Stimulated activated naive B cell treated with anti-CD40 and anti-IgM and Interleukin-4, amounts not matched to agents 10 μg/mL and 1 μg/mL and 100 μg/mL, for 72 hours (primary cell): ENCODE measurements at regions not wholly inside any gene's neighbourhood (a gene's known extent, or its start where the extent isn't known, plus 50 kb on each side); places are given as distances from the start of the nearest gene placed in this dataset.
"Not testable (repeated sequence)": the region's sequence is repeated elsewhere in the genome, so short reads cannot be mapped to it uniquely, and the experiment has no call there.

Experiments
- ATAC-seq, 2 donors: fragments of 150-1000 bp; cut with Tn5 transposase; replicated peaks; 2 replicates each; pipeline ENCODE4 v1.10.0; 2021; ENCODE audit warnings: moderate library complexity in 1 of 2
- DNase-seq: peaks from one replicate; pipeline ENCODE4 v3.0.0; 2021
- H3K27ac Mint-ChIP-seq: one replicate; pipeline ENCODE4 v1.8.0; 2022; ENCODE audit warnings: mild to moderate bottlenecking, mixed read lengths
- H3K27me3 Mint-ChIP-seq, 2 donors: one replicate each; pipeline ENCODE4 v1.8.0; 2022; ENCODE audit warnings: mixed read lengths in 2 of 2
- H3K36me3 Mint-ChIP-seq, 2 donors: one replicate each; pipeline ENCODE4 v1.8.0; 2022; ENCODE audit warnings: mixed read lengths in 2 of 2, mild to moderate bottlenecking in 1 of 2
- H3K4me1 Mint-ChIP-seq, 2 donors: one replicate each; pipeline ENCODE4 v1.8.0; 2022; ENCODE audit warnings: mixed read lengths in 2 of 2, mild to moderate bottlenecking in 1 of 2
- H3K4me3 Mint-ChIP-seq, 2 donors: one replicate each; pipeline ENCODE4 v1.8.0; 2022; ENCODE audit warnings: mild to moderate bottlenecking in 2 of 2, mixed read lengths in 2 of 2, moderate library complexity in 1 of 2
- H3K9me3 Mint-ChIP-seq, 2 donors: one replicate each; pipeline ENCODE4 v1.8.0; 2022; ENCODE audit warnings: mixed read lengths in 2 of 2, mild to moderate bottlenecking in 1 of 2

- Mint-ChIP-seq H3K4me1 (peaks cover 27 to 50% of the 10 kb centered on the region in 2 donors), H3K27ac (peak overlapping the region; percentile 97), H3K36me3 (peaks cover 7 to 10% of the 10 kb centered on the region in 2 donors), H3K9me3 (peaks cover 5 to 7% of the 10 kb centered on the region in 2 donors), H3K27me3 (no peaks in the 10 kb centered on the region), H3K4me3 (peak overlapping the region; percentile 77 to 80)
- ATAC-seq (peak; percentile 72 to 76), DNase-seq (peak; percentile 59)
These were observed 125.3 kb upstream of the ATF7IP start for GRCh38 chr12:14239935-14240872.

DNA sequence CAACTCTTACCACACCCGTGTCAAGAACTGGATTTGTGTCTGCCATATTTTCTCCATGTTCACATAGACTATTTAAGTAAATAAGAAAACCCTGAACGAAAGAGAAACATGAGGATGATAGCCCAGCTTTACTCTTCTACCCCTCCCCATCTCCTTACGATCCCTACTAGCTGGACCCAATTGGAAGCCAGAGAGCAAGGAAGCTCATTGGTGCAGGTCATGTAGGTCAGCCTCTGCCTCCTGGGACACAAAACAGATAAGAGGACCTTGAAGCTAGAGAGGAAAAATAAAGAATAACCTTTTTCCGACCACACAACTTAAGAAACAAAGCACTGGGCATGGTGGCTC lies 124.6 kb upstream of the ATF7IP start:
- Mint-ChIP-seq H3K4me3 (peak overlapping the region; percentile 77 to 80), H3K9me3 (peaks cover 5 to 7% of the 10 kb centered on the region in 2 donors), H3K36me3 (peaks cover 7 to 10% of the 10 kb centered on the region in 2 donors), H3K4me1 (peaks cover 28 to 52% of the 10 kb centered on the region in 2 donors), H3K27me3 (no peaks in the 10 kb centered on the region), H3K27ac (peak overlapping the region; percentile 97)
- no peak for DNase-seq
- no peak for ATAC-seq

DNA sequence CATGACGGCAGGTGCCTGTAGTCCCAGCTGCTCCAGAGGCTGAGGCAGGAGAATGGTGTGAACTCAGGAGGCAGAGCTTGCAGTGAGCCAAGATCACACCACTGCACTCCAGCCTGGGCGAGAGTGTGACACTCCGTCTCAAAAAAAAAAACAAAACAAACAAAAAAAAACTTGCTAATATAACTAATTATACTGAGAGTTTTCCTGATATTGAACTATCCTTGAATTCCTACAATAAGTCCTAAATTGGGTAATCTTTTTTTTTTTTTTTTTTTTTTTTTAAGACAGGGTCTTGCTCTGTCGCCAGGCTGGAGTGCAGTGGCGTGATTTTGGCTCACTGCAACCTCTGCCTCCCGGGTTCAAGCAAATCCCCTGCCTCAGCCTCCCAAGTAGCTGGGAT lies 122.7 kb upstream of the ATF7IP start:
- H3K27ac Mint-ChIP-seq, H3K9me3 Mint-ChIP-seq, ATAC-seq, H3K4me3 Mint-ChIP-seq, DNase-seq, H3K27me3 Mint-ChIP-seq: not testable (repeated sequence)
- H3K36me3 Mint-ChIP-seq, result peaks cover 7 to 10% of the 10 kb centered on the region in 2 donors
- H3K4me1 Mint-ChIP-seq, result peaks cover 27 to 49% of the 10 kb centered on the region in 2 donors

GRCh38 chr12:14243941-14244340 lies 121.5 kb upstream of the ATF7IP start:
- peak overlapping the region; percentile 74 for H3K27ac Mint-ChIP-seq
- peaks cover 25 to 38% of the 10 kb centered on the region in 2 donors for H3K4me1 Mint-ChIP-seq
- peaks cover 7 to 10% of the 10 kb centered on the region in 2 donors for H3K36me3 Mint-ChIP-seq
- no peak overlapping the region for H3K4me3 Mint-ChIP-seq
- H3K9me3 Mint-ChIP-seq, result peaks cover 5 to 7% of the 10 kb centered on the region in 2 donors
- no peak for ATAC-seq
- H3K27me3 Mint-ChIP-seq, result no peaks in the 10 kb centered on the region
- no peak for DNase-seq

DNA sequence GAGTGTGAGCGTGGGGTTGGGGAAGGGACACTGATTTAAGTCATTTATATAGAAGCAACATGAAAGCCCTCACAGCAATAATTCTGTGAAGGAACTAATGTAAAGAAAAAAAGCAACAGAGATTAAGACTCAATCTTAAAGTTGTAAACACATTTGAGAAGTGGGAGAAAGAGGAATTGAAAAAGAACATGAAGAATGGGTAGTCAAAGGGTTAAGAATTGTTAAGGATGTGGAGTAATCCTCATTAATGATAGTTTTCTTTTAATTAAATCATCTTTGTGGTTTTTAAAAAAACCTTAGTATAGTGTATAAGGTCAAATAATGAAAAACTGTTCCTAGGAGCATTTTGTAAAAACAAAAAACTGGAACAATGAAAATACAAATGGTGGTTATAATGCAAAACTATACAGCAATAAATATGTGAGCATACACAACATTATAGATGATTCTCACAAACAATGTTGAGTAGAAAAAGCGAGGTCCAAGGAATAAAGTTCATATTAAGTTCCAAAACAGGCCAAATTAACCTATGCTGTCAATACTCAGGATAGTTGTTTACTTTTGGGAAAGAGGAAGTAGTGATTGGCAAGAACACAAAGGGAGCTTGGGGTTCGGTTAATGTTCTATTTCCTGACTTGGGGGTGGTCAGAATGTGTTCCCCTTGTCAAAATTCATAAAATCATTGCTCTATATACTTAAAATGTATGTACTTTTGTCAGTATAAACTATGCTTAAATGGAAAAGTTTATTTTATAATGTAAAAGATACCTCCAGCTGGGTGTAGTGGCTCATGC lies 120.4 kb upstream of the ATF7IP start:
- Mint-ChIP-seq H3K9me3 (peaks cover 5 to 7% of the 10 kb centered on the region in 2 donors), H3K27ac (peak overlapping the region; percentile 48)

GRCh38 chr12:14247166-14247565 lies 118.3 kb upstream of the ATF7IP start:
- peaks cover 19 to 29% of the 10 kb centered on the region in 2 donors for H3K4me1 Mint-ChIP-seq
- peaks cover 7 to 8% of the 10 kb centered on the region in 2 donors for H3K9me3 Mint-ChIP-seq
- ATAC-seq (no peak), DNase-seq (no peak)
- H3K36me3 Mint-ChIP-seq, result peaks cover 7% of the 10 kb centered on the region in 2 donors
- no peaks in the 10 kb centered on the region for H3K27me3 Mint-ChIP-seq
- no peak overlapping the region for H3K27ac Mint-ChIP-seq
- H3K4me3 Mint-ChIP-seq, result no peak overlapping the region

More for the DNA sequence above, 120.4 kb upstream of the ATF7IP start:
- Mint-ChIP-seq H3K4me1 (peaks cover 20 to 27% of the 10 kb centered on the region in 2 donors), H3K27me3 (no peaks in the 10 kb centered on the region), H3K4me3 (peak overlapping the region in 1 of 2 donors; percentile 18), H3K36me3 (peaks cover 7 to 10% of the 10 kb centered on the region in 2 donors)
- ATAC-seq (no peak), DNase-seq (no peak)

DNA sequence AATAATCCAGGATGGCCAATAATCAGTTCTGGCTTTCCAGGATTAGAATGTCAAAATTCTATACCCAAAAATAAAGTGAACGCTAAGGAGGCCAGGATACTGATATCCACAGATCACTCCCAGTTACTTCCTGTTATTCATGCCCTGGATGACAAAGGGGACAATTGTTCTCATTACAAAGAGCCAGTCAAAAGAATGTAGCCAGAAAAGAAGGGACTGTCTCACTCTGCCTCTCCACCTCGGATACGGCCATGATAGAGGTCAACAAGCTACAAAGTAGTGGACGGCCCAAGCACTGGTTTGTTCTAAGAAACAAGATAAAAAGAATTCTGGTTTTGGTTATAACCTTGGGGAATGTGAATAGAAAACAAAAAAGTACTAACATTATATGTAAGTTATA lies 116.1 kb upstream of the ATF7IP start:
- Mint-ChIP-seq H3K36me3 (peaks cover 1 to 2% of the 10 kb centered on the region in 2 donors), H3K9me3 (peaks cover 3 to 5% of the 10 kb centered on the region in 2 donors), H3K27me3 (no peaks in the 10 kb centered on the region), H3K4me3 (no peak overlapping the region), H3K4me1 (peaks cover 18 to 38% of the 10 kb centered on the region in 2 donors), H3K27ac (no peak overlapping the region)
- ATAC-seq (no peak), DNase-seq (no peak)

DNA sequence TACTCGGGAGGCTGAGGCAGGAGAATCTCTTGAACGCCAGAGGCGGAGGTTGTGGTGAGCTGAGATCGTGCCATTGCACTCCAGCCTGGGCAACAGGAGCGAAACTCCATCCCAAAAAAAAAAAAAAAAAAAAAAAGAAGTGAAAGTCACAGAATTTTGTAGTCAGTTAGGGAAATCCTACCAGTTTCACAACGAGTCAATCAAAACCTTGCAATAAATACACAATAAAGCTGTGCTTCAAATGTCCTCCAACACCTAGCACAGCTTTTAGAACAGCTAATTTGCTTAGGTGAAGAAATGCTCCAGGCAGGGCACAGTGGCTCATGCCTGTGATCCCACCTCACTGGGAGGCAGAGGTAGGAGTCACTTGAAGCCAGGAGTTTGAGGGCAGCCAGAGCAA lies 112.8 kb upstream of the ATF7IP start:
- Mint-ChIP-seq H3K36me3 (peaks cover 5 to 17% of the 10 kb centered on the region in 2 donors), H3K9me3 (peaks cover 4 to 6% of the 10 kb centered on the region in 2 donors), H3K27me3 (no peaks in the 10 kb centered on the region), H3K4me3 (peak overlapping the region in 1 of 2 donors; percentile 25), H3K27ac (peak overlapping the region; percentile 80), H3K4me1 (peaks cover 27 to 61% of the 10 kb centered on the region in 2 donors)
- ATAC-seq (peak; percentile 8 to 25), DNase-seq (no peak)

DNA sequence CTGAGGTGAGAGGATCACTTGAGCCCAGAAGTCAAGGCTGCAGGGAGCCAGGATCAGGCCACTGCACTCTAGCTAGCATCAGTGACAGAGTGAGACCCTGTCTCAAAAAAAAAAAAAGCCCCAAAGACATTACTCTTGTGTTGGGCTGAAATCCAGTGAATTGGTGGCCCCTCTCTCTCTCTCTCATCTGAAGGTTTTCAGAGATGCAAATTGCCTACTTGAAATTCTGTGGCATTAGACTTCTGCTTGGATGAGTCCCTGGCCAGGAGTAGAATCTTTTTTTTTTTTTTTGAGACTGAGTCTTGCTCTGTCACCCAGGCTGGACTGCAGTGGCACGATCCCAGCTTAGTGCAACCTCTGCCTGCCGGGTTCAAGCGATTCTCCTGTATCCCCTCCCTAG lies 112.0 kb upstream of the ATF7IP start:
- H3K4me1 Mint-ChIP-seq, result peaks cover 35 to 69% of the 10 kb centered on the region in 2 donors
- peaks cover 9 to 25% of the 10 kb centered on the region in 2 donors for H3K36me3 Mint-ChIP-seq
- peak overlapping the region; percentile 71 for H3K27ac Mint-ChIP-seq
- peaks cover 10 to 14% of the 10 kb centered on the region in 2 donors for H3K9me3 Mint-ChIP-seq
- no peak overlapping the region for H3K4me3 Mint-ChIP-seq
- ATAC-seq, result no peak
- DNase-seq, result no peak
- H3K27me3 Mint-ChIP-seq, result no peaks in the 10 kb centered on the region

GRCh38 chr12:14254781-14255180 lies 110.7 kb upstream of the ATF7IP start:
- peaks cover 37 to 76% of the 10 kb centered on the region in 2 donors for H3K4me1 Mint-ChIP-seq
- ATAC-seq, result no peak
- peaks cover 16% of the 10 kb centered on the region in 2 donors for H3K9me3 Mint-ChIP-seq
- H3K27ac Mint-ChIP-seq, result peak overlapping the region; percentile 98
- H3K27me3 Mint-ChIP-seq, result no peaks in the 10 kb centered on the region
- no peak for DNase-seq
- peaks cover 15 to 33% of the 10 kb centered on the region in 2 donors for H3K36me3 Mint-ChIP-seq
- H3K4me3 Mint-ChIP-seq, result peak overlapping the region in 1 of 2 donors; percentile 60

- H3K4me3 Mint-ChIP-seq, result peak overlapping the region; percentile 44 to 60
- H3K36me3 Mint-ChIP-seq, result peaks cover 23 to 34% of the 10 kb centered on the region in 2 donors
- no peaks in the 10 kb centered on the region for H3K27me3 Mint-ChIP-seq
- H3K4me1 Mint-ChIP-seq, result peaks cover 39 to 86% of the 10 kb centered on the region in 2 donors
- H3K27ac Mint-ChIP-seq, result peak overlapping the region; percentile 98
- ATAC-seq (peak; percentile 58 to 65), DNase-seq (no peak)
- peaks cover 15 to 16% of the 10 kb centered on the region in 2 donors for H3K9me3 Mint-ChIP-seq
These were observed 109.4 kb upstream of the ATF7IP start for GRCh38 chr12:14256121-14256520.

GRCh38 chr12:14256555-14257169 lies 108.8 kb upstream of the ATF7IP start:
- no peaks in the 10 kb centered on the region for H3K27me3 Mint-ChIP-seq
- H3K27ac Mint-ChIP-seq, result peak overlapping the region; percentile 98
- H3K36me3 Mint-ChIP-seq, result peaks cover 23 to 37% of the 10 kb centered on the region in 2 donors
- ATAC-seq (peak; percentile 74 to 75), DNase-seq (peak; percentile 77)
- H3K4me3 Mint-ChIP-seq, result peak overlapping the region; percentile 60 to 63
- peaks cover 15 to 16% of the 10 kb centered on the region in 2 donors for H3K9me3 Mint-ChIP-seq
- H3K4me1 Mint-ChIP-seq, result peaks cover 36 to 85% of the 10 kb centered on the region in 2 donors

DNA sequence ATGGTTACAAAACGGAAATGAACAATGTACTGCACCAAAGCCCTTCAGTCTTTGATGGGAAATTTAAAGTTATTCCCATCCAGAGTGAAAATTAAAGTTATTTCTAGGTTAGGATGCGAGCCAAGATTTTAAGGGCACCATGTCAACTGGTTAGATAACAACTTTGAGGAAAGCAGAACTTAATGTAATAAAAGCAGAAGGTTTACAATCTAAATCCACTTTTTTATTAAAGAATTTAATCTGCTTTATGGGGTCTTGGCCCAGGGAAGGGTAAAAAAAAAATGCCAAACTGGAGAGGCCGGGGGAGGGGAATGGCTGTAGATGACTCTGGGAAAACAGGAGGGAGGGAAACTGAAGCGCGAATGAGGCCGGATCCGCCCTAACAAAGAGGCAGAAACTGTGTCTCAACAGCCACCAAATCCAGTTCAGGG lies 108.2 kb upstream of the ATF7IP start:
- ATAC-seq (no peak), DNase-seq (no peak)
- H3K4me1 Mint-ChIP-seq, result peaks cover 35 to 86% of the 10 kb centered on the region in 2 donors

More for the DNA sequence above, 108.2 kb upstream of the ATF7IP start:
- Mint-ChIP-seq H3K9me3 (peaks cover 16 to 18% of the 10 kb centered on the region in 2 donors), H3K36me3 (peaks cover 23 to 37% of the 10 kb centered on the region in 2 donors), H3K27ac (peak overlapping the region; percentile 98), H3K4me3 (peak overlapping the region; percentile 61 to 76), H3K27me3 (no peaks in the 10 kb centered on the region)
